ENCODE measurements at regions not wholly inside any gene's neighbourhood (a gene's known extent, or its start where the extent isn't known, plus 50 kb on each side); places are given as distances from the start of the nearest gene placed in this dataset.

- no peak overlapping the region for H3K4me3 ChIP-seq (ENCODE audit: low read depth, low read length)
- TF ChIP-seq, protein P1, sequence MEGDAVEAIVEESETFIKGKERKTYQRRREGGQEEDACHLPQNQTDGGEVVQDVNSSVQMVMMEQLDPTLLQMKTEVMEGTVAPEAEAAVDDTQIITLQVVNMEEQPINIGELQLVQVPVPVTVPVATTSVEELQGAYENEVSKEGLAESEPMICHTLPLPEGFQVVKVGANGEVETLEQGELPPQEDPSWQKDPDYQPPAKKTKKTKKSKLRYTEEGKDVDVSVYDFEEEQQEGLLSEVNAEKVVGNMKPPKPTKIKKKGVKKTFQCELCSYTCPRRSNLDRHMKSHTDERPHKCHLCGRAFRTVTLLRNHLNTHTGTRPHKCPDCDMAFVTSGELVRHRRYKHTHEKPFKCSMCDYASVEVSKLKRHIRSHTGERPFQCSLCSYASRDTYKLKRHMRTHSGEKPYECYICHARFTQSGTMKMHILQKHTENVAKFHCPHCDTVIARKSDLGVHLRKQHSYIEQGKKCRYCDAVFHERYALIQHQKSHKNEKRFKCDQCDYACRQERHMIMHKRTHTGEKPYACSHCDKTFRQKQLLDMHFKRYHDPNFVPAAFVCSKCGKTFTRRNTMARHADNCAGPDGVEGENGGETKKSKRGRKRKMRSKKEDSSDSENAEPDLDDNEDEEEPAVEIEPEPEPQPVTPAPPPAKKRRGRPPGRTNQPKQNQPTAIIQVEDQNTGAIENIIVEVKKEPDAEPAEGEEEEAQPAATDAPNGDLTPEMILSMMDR (IDR thresholded peaks at IDR 0.05; ENCODE audit: low read depth, low read length, missing control alignments) = no peak
- DNase-seq (ENCODE audit: low read depth) = no peak
Observed at GRCh38 chr10:29204070-29204800, 84.6 kb upstream of the LYZL1 start.

- no peak overlapping the region for H3K4me3 ChIP-seq (ENCODE audit: low read depth, low read length)
- TF ChIP-seq, protein P1 (IDR thresholded peaks at IDR 0.05; ENCODE audit: low read depth, low read length, missing control alignments) = no peak
- DNase-seq (ENCODE audit: low read depth) = no peak
Observed at GRCh38 chr10:29205787-29206186, 83.1 kb upstream of the LYZL1 start.

DNA sequence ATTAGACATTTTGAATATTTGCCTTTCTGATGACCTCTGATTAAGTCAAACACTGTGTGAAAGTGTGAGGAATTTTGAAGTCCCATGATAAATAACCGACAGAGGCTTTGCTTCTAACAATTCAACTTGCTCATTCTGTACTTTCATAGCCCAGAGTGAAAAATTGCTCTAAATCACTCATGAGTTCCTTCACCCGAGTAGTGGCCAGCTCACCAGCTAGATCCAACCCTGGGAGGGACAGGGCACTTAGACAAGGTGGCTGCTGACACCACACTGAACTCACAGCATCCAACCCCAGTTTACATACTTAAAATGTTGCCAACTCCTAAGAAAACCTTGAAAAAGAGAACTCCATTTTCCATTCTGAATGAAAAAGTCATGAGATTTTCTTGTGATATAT is 80.0 kb upstream of the LYZL1 start:
- H3K4me3 ChIP-seq (ENCODE audit: low read depth, low read length) = no peak overlapping the region
- DNase-seq (ENCODE audit: low read depth) = no peak
- TF ChIP-seq, protein P1 (IDR thresholded peaks at IDR 0.05; ENCODE audit: low read depth, low read length, missing control alignments) = no peak

DNA sequence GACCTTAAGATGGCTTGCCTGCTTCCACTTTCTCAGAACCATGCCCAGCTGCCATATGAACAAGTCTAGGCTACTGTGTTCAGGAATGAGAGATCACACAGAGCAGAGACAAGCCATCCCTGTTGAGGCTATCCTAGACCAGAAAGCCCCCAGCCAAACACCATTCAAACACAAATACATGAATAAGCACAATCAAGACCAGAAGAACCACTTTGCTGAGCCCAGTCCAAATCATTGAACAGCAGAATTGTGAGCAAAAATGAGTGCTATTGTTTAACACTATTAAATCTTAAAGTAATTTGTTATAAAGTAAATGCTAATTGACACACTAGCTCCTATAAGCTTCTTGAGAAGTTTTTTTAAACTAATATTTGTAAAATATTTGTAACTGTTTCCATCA is 79.0 kb upstream of the LYZL1 start:
- no peak for DNase-seq (ENCODE audit: low read depth)
- no peak overlapping the region for H3K4me3 ChIP-seq (ENCODE audit: low read depth, low read length)
- TF ChIP-seq, protein P1 (IDR thresholded peaks at IDR 0.05; ENCODE audit: low read depth, low read length, missing control alignments) = no peak

DNA sequence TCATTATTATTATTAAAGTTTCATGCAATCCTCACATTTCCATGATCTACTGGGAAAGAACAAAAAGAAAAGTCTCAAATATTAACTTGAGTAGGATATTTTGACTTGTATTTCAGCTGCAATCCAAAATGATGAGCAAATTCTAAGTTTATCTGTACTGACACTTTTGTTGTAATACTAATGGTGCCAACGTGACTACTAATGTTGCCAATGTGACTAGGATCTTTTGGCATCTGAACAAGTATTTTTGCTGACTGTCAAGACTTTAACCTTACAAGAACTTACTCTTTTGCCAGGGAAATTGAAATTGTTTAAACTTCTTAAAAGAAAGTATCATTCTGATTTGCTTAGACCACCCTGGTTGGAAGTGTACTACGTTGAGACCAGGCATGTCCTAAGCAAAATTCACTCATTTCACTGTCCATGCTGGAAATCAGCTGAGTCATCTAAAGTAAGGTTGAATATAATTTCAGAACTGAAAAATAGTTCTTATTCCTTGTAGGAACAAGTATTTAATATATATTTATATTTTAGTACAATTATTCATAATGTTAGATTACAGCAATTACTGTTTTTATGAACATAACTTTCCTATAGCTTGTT is 78.5 kb upstream of the LYZL1 start:
- TF ChIP-seq, protein P1 (IDR thresholded peaks at IDR 0.05; ENCODE audit: low read depth, low read length, missing control alignments) = no peak
- H3K4me3 ChIP-seq (ENCODE audit: low read depth, low read length) = no peak overlapping the region

DNA sequence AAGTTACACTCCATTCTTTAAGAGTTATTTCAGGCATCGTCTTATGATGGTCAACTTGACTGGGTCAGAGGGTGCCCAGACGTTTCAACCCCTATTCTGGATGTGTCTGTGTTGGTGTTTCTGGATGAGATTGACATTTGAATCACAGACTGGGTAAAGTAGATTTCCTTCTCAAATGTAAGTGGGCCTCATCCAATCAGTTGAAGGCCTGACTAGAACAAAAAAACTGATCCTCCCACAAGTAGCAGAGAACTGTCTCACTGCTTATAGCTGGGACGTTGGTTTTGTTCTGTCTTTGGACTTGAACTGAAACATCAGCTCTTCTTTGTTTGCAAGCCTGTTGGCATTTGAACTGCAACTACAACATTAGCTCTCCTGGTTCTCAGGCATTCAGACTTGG is 76.3 kb upstream of the LYZL1 start:
- H3K4me3 ChIP-seq (ENCODE audit: low read depth, low read length) = no peak overlapping the region
- DNase-seq (ENCODE audit: low read depth) = no peak
- TF ChIP-seq, protein P1 (IDR thresholded peaks at IDR 0.05; ENCODE audit: low read depth, low read length, missing control alignments) = no peak

More for the DNA sequence above, 78.5 kb upstream of the LYZL1 start:
- no peak for DNase-seq (ENCODE audit: low read depth)

DNA sequence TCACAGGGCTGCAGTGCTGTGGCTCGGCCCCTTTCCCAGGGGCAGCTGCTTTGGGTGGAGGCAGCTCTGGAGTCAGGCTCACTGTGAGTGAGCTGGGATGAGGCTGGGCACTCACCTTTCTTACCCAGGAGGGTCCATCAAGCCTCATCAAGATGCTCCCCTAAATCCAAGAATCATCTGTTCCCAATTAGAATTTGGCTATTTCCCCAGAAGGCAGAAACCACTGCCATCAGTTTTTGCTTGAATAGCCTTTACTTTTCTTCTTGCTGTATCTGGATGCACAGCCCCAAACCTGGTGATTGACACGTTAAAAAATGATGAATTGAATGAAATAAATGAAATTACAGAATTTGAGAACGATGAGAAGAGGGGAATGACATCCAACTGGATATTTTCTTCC is 74.3 kb upstream of the LYZL1 start:
- TF ChIP-seq, protein P1 (IDR thresholded peaks at IDR 0.05; ENCODE audit: low read depth, low read length, missing control alignments) = no peak
- no peak for DNase-seq (ENCODE audit: low read depth)
- H3K4me3 ChIP-seq (ENCODE audit: low read depth, low read length) = no peak overlapping the region
